Thyroid gland (tissue), 4 donors: ENCODE measurements at regions not wholly inside any gene's neighbourhood (a gene's known extent, or its start where the extent isn't known, plus 50 kb on each side); places are given as distances from the start of the nearest gene placed in this dataset.
A peak's percentile ranks its signal among the peaks of the same experiment; 100 is the strongest.

Source experiments
- DNase-seq, 2 donors: peaks; one replicate each; pipeline ENCODE4 v3.0.0-alpha.2; 2019
- H3K27ac ChIP-seq, 3 donors: fragments of 200-600 bp; sonication (generic); 1 replicate in 2 of 3; 2 replicates in 1 of 3; pipeline ENCODE4 v1.5.1; 2016 to 2019; ENCODE audit warnings: mild to moderate bottlenecking in 1 of 3, moderate library complexity in 1 of 3
- H3K27me3 ChIP-seq: fragments of 200-600 bp; sonication (generic); one replicate; pipeline ENCODE4 v1.5.1; 2019
- H3K36me3 ChIP-seq, 2 donors: fragments of 200-600 bp; sonication (generic); one replicate each; pipeline ENCODE4 v1.5.1; 2016 to 2019
- H3K4me1 ChIP-seq, 2 donors: fragments of 200-600 bp; sonication (generic); one replicate each; pipeline ENCODE4 v1.5.1; 2017 to 2019
- H3K4me3 ChIP-seq, 3 donors: fragments of 200-600 bp; sonication (generic); replicated peaks in 1 of 3; 1 replicate in 2 of 3; 2 replicates in 1 of 3; pipeline ENCODE4 v1.5.1; 2016; ENCODE audit warnings: mild to moderate bottlenecking in 1 of 3
- H3K9me3 ChIP-seq: fragments of 200-600 bp; sonication (generic); one replicate; pipeline ENCODE4 v1.5.1; 2017
- CTCF ChIP-seq, 6 experiments: fragments of 200-600 bp in 3 of 6; fragments of 450-650 bp in 3 of 6; sonication (generic) in 3 of 6; IDR thresholded peaks; one replicate each; pipeline ENCODE4 v1.5.1; 2016 to 2019; ENCODE audit warnings: antibody characterized with exemption in 6 of 6, mild to moderate bottlenecking in 2 of 6, inconsistent platforms in 1 of 6, moderate library complexity in 1 of 6
- POLR2A ChIP-seq, 2 donors: fragments of 450-650 bp; IDR thresholded peaks; one replicate each; pipeline ENCODE4 v1.6.1; 2017; ENCODE audit warnings: antibody characterized with exemption in 2 of 2, mild to moderate bottlenecking in 2 of 2, moderate library complexity in 1 of 2
- WGBS, 2 donors: methylation state at CpG; one replicate each; pipeline ENCODE4 v1.1.5; 2017; 5-methylcytosine and 5-hydroxymethylcytosine counted together
- intact Hi-C: fragments of 100-400 bp; cut with DNase I; formaldehyde crosslinking; loops from one replicate; pipeline ENCODE4 v1.15.1; 2023

GRCh38 chr19:31127134-31127967 is 221.9 kb downstream of the TSHZ3 start:
- 85 to 86% methylated on average over 14 of the region's 14 CpGs for WGBS, 2 donors
- H3K27me3 ChIP-seq: no peaks in the 10 kb centered on the region
- no peak for DNase-seq
- intact Hi-C loops: no loop called here
- H3K27ac ChIP-seq: no peak overlapping the region
- no peak for TF ChIP-seq CTCF (IDR thresholded peaks at IDR 0.05)
- TF ChIP-seq POLR2A (IDR thresholded peaks at IDR 0.05): no peak
- no peak overlapping the region for H3K4me3 ChIP-seq
- H3K36me3 ChIP-seq: no peaks in the 10 kb centered on the region
- H3K4me1 ChIP-seq: no peaks in the 10 kb centered on the region
- H3K9me3 ChIP-seq: no peaks in the 10 kb centered on the region

GRCh38 chr19:31126236-31126635 is 223.0 kb downstream of the TSHZ3 start:
- intact Hi-C loops: no loop called here
- Histone ChIP-seq H3K27me3 (no peaks in the 10 kb centered on the region), H3K27ac (no peak overlapping the region), H3K36me3 (no peaks in the 10 kb centered on the region), H3K4me3 (no peak overlapping the region), H3K9me3 (no peaks in the 10 kb centered on the region), H3K4me1 (peaks cover 0 to under 1% of the 10 kb centered on the region in 2 donors)
- TF ChIP-seq CTCF (IDR thresholded peaks at IDR 0.05): no peak
- no peak for TF ChIP-seq POLR2A (IDR thresholded peaks at IDR 0.05)
- DNase-seq: no peak
- 94 to 95% methylated on average over 6 of the region's 6 CpGs for WGBS, 2 donors

- H3K36me3 ChIP-seq: no peaks in the 10 kb centered on the region
- 44 to 58% methylated on average over 5 of the region's 5 CpGs for WGBS, 2 donors
- no peak for TF ChIP-seq POLR2A (IDR thresholded peaks at IDR 0.05)
- TF ChIP-seq CTCF (IDR thresholded peaks at IDR 0.05): no peak
- H3K27me3 ChIP-seq: no peaks in the 10 kb centered on the region
- H3K4me3 ChIP-seq: no peak overlapping the region
- DNase-seq: peak; percentile 60 to 61
- no peaks in the 10 kb centered on the region for H3K9me3 ChIP-seq
- intact Hi-C loops: no loop called here
- peaks cover 10 to 13% of the 10 kb centered on the region in 2 donors for H3K4me1 ChIP-seq
- no peak overlapping the region for H3K27ac ChIP-seq
Measured at GRCh38 chr19:31125071-31125470, 224.2 kb downstream of the TSHZ3 start.

GRCh38 chr19:31121501-31121900 is 227.7 kb downstream of the TSHZ3 start:
- intact Hi-C loops: no loop called here
- H3K27me3 ChIP-seq: no peaks in the 10 kb centered on the region
- no peak overlapping the region for H3K4me3 ChIP-seq
- peak overlapping the region in 2 of 3 donors; percentile 52 to 72 for H3K27ac ChIP-seq
- H3K9me3 ChIP-seq: no peaks in the 10 kb centered on the region
- TF ChIP-seq CTCF (IDR thresholded peaks at IDR 0.05): no peak
- TF ChIP-seq POLR2A (IDR thresholded peaks at IDR 0.05): no peak
- 96 to 97% methylated on average over 6 of the region's 6 CpGs for WGBS, 2 donors
- no peak for DNase-seq
- peaks cover 15 to 19% of the 10 kb centered on the region in 2 donors for H3K4me1 ChIP-seq
- H3K36me3 ChIP-seq: no peaks in the 10 kb centered on the region

- no peak overlapping the region for H3K4me3 ChIP-seq
- no peak for TF ChIP-seq CTCF (IDR thresholded peaks at IDR 0.05)
- TF ChIP-seq POLR2A (IDR thresholded peaks at IDR 0.05): no peak
- H3K27ac ChIP-seq: peak overlapping the region; percentile 52 to 72 (median 60)
- H3K27me3 ChIP-seq: no peaks in the 10 kb centered on the region
- H3K36me3 ChIP-seq: no peaks in the 10 kb centered on the region
- H3K4me1 ChIP-seq: peaks cover 15 to 19% of the 10 kb centered on the region in 2 donors
- DNase-seq: no peak
- intact Hi-C loops: no loop called here
- H3K9me3 ChIP-seq: no peaks in the 10 kb centered on the region
- WGBS, 2 donors: 90 to 95% methylated on average over 6 of the region's 6 CpGs
Measured at GRCh38 chr19:31120952-31121351, 228.3 kb downstream of the TSHZ3 start.
